GM08714 (cell line): ENCODE measurements at regions not wholly inside any gene's neighbourhood (a gene's known extent, or its start where the extent isn't known, plus 50 kb on each side); places are given as distances from the start of the nearest gene placed in this dataset.
"Not testable (repeated sequence)": the region's sequence is repeated elsewhere in the genome, so short reads cannot be mapped to it uniquely, and the experiment has no call there.

Source experiments
- H3K4me3 ChIP-seq: fragments of 200-500 bp; sonication (Bioruptor generic); 2 replicates; pipeline ENCODE4 v1.5.1; 2014; ENCODE audit warnings: mild to moderate bottlenecking, low read length, inconsistent platforms
- ZNF274 ChIP-seq: IDR thresholded peaks from 2 replicates; pipeline ENCODE4 v1.6.1; 2012; ENCODE audit warnings: mild to moderate bottlenecking, low read depth, low read length

DNA sequence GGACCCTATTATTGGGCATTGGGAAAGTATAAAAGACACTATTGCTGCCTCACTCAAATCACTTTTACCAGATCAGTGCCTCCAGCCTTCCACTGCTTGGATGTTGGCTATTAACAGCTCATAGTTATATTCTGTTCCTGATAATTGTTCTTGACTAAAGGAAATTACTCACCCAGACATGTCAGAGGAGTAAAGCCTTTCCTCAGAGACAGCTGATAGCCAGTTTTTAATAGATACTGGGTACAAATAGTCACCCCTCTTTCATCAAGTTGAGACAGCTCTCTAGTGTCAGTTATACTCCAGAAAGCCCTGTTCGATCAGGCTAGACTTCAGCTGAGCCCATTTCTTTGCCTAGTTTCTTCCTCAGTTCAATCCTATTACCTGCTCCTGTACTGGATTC, 876.1 kb upstream of the B3GALT2 start:
- TF ChIP-seq ZNF274 = no peak
- no peak overlapping the region for H3K4me3 ChIP-seq

DNA sequence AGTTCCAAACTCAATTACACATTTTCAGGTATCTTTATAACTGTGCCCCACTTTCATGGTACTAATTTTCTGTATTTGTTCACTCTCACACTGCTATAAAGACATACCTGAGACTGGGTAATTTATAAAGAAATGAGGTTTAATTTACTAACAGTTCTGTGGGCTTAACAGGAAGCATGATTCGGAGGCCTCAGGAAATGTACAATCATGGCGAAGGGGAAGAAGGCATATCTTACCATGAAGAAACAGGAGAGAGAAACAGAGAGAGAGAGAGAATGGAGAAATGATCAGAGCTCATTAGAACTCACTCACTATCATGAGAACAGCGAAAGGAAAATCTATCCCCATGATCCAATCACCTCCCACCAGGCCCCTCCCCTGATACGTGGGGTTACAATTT, 874.1 kb upstream of the B3GALT2 start:
- no peak for TF ChIP-seq ZNF274
- H3K4me3 ChIP-seq = no peak overlapping the region

DNA sequence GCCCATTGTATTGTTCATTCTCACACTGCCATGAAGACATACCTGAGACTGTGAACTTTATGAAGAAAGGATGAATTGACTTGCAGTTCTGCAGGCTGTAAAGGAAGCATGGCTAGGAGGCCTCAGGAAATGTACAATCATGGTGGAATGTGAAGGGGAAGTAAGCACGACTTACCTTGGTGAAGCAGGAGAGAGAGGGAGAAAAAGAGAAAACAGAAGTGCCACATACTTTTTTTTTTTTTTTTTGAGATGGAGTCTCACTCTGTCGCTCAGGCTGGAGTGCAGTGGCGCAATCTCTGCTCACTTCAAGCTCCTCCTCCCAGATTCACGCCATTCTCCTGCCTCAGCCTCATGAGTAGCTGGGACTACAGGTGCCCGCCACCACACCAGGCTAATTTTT, 871.9 kb upstream of the B3GALT2 start:
- H3K4me3 ChIP-seq = not testable (repeated sequence)

DNA sequence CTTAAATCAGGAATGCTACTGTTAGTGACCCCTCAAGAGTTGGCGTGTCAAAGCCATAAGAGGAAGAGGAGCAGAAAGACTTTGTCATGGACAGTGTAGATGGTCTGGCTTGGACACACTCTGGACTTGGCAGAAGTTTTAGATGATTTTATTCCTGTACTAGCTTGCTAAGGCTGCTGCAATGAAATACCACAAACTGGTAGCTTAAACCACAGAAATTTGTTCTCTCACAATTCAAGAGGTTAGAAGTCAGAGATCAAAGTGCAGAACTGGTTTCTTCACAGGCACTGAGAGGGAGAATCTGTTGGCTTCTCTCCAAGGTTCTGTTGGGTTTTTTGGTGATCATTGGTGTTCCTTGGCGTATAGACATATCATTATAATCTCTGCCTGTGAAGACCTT, 869.8 kb upstream of the B3GALT2 start:
- no peak overlapping the region for H3K4me3 ChIP-seq
- no peak for TF ChIP-seq ZNF274

DNA sequence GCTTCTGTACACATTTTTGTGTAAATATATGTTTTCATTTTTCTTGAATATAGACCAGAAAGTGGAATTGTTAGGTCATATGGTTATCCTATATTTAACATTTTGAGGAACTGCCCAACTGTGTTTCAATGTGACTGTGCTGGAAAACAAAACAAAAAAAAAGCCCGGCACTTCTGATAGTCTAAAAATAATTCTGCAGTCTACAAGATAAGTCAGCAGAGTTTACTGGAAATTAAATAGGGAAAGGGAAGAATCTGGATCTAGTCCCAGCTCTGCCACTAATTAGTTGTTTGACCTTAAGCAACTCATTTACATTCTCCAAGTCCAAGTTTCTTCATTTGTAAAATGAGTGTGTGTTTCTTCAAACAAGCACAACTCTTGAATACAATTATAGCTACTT, 869.1 kb upstream of the B3GALT2 start:
- no peak overlapping the region for H3K4me3 ChIP-seq
- no peak for TF ChIP-seq ZNF274

DNA sequence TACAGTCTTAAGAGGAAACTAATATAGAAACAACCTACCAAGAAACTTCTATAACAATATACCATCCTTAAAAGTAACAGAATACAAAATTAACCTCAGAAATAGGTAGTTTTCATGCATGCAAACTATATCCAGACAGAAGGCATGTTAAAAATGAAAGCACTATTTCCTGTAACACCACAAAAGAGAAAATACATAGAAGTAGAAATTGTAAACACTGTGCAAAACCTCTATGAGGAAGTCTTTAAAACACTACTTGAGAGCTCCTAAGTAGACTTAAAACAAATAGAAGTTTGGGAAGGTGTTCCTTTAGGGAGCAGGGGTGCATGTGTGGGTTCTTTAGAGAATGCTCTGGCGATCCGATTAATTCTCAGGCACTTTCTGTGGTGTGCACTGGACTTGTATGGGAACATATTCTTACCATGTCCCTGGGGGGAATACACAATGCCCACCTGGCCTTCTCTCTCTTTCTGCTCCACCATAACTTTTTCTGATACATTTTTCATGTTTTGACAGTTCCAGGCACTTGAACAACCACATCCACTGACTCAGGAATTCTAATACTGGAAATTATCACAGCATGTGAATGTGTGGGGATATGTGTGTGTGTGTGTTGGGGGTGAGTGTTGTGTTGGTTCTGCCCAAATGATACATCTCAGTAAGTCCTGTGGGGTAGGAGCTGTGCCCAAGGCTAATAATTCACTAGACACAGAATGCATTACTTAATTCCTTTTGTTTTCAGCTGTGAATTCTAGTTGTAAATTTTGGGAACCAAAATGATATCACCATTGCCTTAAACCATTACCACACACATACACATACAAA, 866.3 kb upstream of the B3GALT2 start:
- H3K4me3 ChIP-seq = no peak overlapping the region
- TF ChIP-seq ZNF274 = no peak

DNA sequence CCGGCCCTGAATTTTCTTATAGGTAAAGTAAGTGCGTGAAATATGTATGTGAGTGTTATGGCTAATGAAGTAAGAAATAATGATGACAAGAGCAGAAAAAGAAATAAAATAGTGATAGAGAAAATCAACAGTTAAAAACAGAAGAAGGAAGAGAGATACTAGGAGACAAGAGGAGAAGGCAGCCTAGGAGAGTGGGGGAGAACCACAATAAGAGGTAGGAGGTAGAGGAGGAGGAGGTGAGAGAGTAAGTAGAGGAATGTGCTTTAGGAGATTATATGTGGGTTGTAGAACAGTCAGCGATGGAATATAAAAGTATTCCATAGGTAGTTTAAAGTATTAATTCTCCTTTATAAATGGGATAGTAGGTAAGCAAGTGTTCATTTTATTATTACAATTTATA, 861.5 kb upstream of the B3GALT2 start:
- H3K4me3 ChIP-seq = no peak overlapping the region
- no peak for TF ChIP-seq ZNF274

DNA sequence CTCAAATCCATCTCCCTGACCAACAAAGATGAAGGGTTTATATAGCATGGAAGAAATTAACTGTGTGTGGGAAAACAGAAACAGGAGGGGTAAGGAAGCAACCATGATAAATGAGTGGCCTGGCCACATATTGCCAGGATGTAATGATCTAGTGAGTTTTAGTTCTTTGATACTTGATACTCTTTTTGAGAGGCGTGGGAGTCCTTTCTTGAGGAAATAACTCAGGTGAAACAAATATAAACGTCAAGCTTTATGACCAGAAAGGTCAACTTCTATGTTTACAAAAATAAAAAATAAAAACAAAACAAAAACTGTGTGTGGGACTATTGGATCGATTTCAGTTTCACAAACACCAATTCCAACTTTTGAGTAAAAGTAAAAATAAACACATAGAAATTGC, 860.8 kb upstream of the B3GALT2 start:
- no peak for TF ChIP-seq ZNF274
- no peak overlapping the region for H3K4me3 ChIP-seq

DNA sequence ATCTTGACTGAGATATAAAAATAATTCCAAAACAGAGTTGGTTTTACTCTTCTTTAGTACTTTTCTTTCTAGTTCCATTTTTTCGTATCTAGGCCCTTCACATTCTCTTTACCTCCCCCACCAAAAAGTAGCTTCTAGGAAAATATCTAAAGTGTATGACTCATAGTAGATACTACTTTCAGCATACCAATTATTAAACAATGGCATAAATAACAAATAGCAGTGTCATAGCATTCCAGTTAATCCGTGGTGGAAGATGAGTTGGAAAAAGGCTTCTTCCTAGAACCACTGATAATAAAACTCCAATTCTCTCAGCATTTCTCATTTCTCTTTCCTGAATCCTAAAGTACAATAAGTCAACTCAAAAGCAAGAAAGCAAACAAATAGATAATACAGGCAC, 859.0 kb upstream of the B3GALT2 start:
- TF ChIP-seq ZNF274 = no peak
- no peak overlapping the region for H3K4me3 ChIP-seq

DNA sequence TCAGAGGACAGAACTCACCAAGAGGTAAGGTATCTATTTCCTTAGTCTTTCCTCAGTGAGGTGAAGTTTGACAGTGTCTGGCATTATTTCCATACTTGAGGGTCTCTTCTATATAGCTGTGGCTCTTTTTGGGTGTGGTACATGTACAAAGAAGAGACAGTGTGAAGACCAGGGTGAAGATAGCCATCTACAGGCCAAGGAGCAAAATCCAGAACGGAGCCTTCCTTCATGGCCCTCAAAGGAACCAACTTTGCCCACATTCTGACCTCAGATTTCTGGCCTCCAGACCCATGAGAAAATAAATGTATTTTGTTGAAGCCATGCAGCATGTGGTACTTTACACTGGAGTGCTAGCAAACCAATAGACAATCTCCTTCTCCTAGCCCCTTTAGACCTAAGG, 858.5 kb upstream of the B3GALT2 start:
- no peak for TF ChIP-seq ZNF274
- H3K4me3 ChIP-seq = no peak overlapping the region

DNA sequence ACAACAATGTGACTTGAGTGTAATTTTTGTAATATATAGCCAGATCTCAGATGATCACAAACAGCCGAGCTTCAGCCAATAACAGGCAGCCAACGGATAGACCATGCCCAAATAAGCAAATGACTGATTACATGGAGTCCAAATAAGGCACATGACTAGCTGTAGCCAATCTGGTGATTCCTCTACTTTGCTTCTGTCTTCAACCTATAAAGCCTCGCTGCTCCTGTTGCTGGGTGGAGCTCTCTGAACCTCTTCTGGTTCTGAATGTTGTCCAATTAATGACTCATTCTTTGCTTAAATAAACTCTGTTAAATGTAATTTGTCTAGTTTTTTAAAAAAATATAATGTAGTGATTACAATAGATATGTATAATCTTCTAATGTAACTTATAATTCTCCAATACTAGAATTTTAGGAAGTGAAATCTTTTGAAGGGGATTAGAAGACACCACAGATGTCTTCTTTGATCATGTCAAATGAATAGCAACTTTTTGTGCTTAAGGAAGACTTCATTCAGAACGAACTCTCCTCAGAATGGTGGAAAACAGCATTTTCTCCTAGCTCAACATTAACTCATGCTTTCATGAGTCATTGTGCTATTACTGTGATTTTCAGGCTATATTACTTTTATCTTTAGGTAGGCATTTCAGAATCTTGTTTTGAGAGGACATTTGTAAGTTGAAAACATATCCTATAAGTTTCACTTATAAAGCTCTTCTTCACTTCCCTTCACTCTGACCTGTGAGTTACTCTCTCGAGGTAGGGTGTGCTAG, 857.8 kb upstream of the B3GALT2 start:
- TF ChIP-seq ZNF274 = no peak
- no peak overlapping the region for H3K4me3 ChIP-seq

DNA sequence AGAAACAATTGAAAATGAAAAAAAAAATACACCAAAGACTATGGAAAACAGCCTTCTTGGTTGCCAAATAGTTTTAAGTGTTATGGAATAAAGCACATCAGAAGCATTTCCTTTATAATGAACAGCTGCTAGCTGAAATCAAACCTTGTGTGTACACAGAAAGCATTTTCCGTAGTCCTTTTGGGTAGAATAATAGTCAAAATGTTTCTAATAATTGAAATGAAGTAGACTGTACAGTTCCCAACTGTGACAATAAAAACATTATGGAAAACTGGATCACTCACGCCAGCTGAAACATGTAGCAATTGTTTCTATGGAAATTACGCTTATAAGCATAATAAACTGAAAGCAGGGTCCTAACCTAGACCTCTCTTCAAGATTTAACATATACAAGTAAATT, 856.3 kb upstream of the B3GALT2 start:
- H3K4me3 ChIP-seq = no peak overlapping the region
- TF ChIP-seq ZNF274 = no peak

DNA sequence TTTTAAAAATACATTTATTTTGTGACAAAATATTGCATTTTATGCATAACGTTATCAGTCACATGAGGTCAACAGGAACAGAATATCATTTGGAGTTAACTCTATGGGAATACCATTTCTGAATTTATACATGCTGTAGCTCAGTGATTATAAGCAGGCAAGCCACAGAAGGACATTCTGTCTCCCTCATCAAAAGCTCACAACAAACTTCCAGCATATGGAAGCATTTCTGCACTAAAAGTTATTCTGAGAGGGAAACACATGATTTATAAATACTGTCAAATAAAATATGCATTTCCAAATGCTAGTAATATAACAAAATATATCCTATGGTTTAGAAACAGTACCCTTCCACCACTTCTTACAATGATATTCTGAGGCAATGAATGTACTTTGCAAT, 854.1 kb upstream of the B3GALT2 start:
- no peak for TF ChIP-seq ZNF274
- no peak overlapping the region for H3K4me3 ChIP-seq

DNA sequence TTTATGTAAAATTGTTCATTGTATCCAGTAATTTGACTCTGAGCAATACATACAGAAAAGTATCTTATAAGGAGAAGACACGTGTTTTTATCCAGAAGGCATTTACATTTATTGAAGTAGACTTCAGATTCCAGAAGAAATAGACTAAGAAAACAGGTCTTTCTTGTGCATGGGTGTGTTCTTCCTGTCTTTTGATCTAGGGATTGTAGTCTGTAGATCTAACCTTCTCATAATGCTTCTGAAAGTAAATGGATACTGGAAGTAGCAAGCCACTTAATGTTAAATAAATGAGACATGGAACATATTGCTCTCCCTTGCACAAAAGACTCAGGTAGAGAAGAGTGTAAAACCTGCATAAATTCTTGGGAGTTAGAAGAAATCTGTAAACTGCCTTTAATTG, 853.2 kb upstream of the B3GALT2 start:
- no peak overlapping the region for H3K4me3 ChIP-seq
- no peak for TF ChIP-seq ZNF274

DNA sequence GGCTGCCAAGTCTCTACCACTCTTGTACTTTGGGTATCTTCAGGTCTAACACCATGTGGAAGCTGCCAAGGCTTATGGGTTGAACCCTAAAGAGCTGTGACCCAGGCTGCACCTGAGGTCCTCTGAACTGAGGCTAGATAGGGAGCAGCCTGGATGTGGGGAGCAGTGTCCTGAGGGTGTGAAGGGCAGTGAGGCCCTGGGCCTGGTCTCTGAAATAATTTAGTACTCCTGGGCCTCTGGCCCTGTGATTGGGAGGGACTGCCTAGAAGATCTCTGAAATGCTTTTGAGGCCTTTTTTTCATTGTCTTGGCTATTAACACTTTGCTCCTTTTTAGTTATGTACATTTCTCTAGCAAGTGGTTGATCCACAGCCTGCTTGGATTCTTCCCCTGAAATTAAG, 847.2 kb upstream of the B3GALT2 start:
- H3K4me3 ChIP-seq = no peak overlapping the region
- no peak for TF ChIP-seq ZNF274
